ENCODE measurements at regions not wholly inside any gene's neighbourhood (a gene's known extent, or its start where the extent isn't known, plus 50 kb on each side); places are given as distances from the start of the nearest gene placed in this dataset.

- Histone ChIP-seq H3K27ac (no peak overlapping the region), H3K36me3 (ENCODE audit: low read depth) (no peaks in the 10 kb centered on the region), H3F3A (ENCODE audit: insufficient read depth, low read depth) (no peaks in the 10 kb centered on the region), H3K4me1 (replicated peaks; ENCODE audit: insufficient read depth) (no peaks in the 10 kb centered on the region), H3K4me2 (no peak overlapping the region), H3K9me3 (ENCODE audit: insufficient read depth, low read depth) (no peaks in the 10 kb centered on the region), H3K9me2 (ENCODE audit: insufficient read depth) (no peaks in the 10 kb centered on the region), H2AFZ (no peak overlapping the region), H4K20me1 (ENCODE audit: insufficient read depth) (no peaks in the 10 kb centered on the region), H3K79me2 (ENCODE audit: low read depth) (no peaks in the 10 kb centered on the region), H3K4me3 (no peak overlapping the region), H3K27me3 (ENCODE audit: insufficient read depth, low read depth) (no peaks in the 10 kb centered on the region)
- DNase-seq, result no peak
- POLR2A ChIA-PET (ENCODE audit: unreplicated experiment), result no interaction called here
- intact Hi-C loops (cut with micrococcal nuclease; ENCODE audit: unreplicated experiment), result no loop called here
- BruUV-seq (replicated peaks), result no TSS peak
- TF ChIP-seq, protein P1, sequence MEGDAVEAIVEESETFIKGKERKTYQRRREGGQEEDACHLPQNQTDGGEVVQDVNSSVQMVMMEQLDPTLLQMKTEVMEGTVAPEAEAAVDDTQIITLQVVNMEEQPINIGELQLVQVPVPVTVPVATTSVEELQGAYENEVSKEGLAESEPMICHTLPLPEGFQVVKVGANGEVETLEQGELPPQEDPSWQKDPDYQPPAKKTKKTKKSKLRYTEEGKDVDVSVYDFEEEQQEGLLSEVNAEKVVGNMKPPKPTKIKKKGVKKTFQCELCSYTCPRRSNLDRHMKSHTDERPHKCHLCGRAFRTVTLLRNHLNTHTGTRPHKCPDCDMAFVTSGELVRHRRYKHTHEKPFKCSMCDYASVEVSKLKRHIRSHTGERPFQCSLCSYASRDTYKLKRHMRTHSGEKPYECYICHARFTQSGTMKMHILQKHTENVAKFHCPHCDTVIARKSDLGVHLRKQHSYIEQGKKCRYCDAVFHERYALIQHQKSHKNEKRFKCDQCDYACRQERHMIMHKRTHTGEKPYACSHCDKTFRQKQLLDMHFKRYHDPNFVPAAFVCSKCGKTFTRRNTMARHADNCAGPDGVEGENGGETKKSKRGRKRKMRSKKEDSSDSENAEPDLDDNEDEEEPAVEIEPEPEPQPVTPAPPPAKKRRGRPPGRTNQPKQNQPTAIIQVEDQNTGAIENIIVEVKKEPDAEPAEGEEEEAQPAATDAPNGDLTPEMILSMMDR (conservative IDR thresholded peaks at IDR 0.05), result no peak
- TF ChIP-seq EZH2 (IDR thresholded peaks at IDR 0.05; ENCODE audit: low read depth), result no peak
- CTCF ChIA-PET, result no interaction called here
These were observed 387.1 kb downstream of the OMA1 start for GRCh38 chr1:58159434-58159830.

- Histone ChIP-seq H3K27ac (no peak overlapping the region), H3K4me1 (replicated peaks; ENCODE audit: insufficient read depth) (no peaks in the 10 kb centered on the region), H3K36me3 (ENCODE audit: low read depth) (no peaks in the 10 kb centered on the region), H3K4me2 (no peak overlapping the region), H4K20me1 (ENCODE audit: insufficient read depth) (no peaks in the 10 kb centered on the region), H3K9me2 (ENCODE audit: insufficient read depth) (no peaks in the 10 kb centered on the region), H2AFZ (no peak overlapping the region), H3K4me3 (no peak overlapping the region), H3K79me2 (ENCODE audit: low read depth) (no peaks in the 10 kb centered on the region), H3K27me3 (ENCODE audit: insufficient read depth, low read depth) (no peaks in the 10 kb centered on the region), H3F3A (ENCODE audit: insufficient read depth, low read depth) (no peaks in the 10 kb centered on the region), H3K9me3 (ENCODE audit: insufficient read depth, low read depth) (no peaks in the 10 kb centered on the region)
- CTCF ChIA-PET, result no interaction called here
- no peak for DNase-seq
- intact Hi-C loops (cut with micrococcal nuclease; ENCODE audit: unreplicated experiment), result no loop called here
- TF ChIP-seq EZH2 (IDR thresholded peaks at IDR 0.05; ENCODE audit: low read depth), result no peak
- TF ChIP-seq, protein P1 (conservative IDR thresholded peaks at IDR 0.05), result no peak
- POLR2A ChIA-PET (ENCODE audit: unreplicated experiment), result no interaction called here
- no TSS peak for BruUV-seq (replicated peaks)
These were observed 387.8 kb downstream of the OMA1 start for GRCh38 chr1:58158506-58159433.

- Histone ChIP-seq H3K4me1 (replicated peaks; ENCODE audit: insufficient read depth) (no peaks in the 10 kb centered on the region), H3K4me2 (no peak overlapping the region), H3K4me3 (no peak overlapping the region), H3K36me3 (ENCODE audit: low read depth) (no peaks in the 10 kb centered on the region), H3K27me3 (ENCODE audit: insufficient read depth, low read depth) (no peaks in the 10 kb centered on the region), H4K20me1 (ENCODE audit: insufficient read depth) (no peaks in the 10 kb centered on the region), H3F3A (ENCODE audit: insufficient read depth, low read depth) (no peaks in the 10 kb centered on the region), H3K9me2 (ENCODE audit: insufficient read depth) (no peaks in the 10 kb centered on the region), H3K79me2 (ENCODE audit: low read depth) (no peaks in the 10 kb centered on the region), H2AFZ (no peak overlapping the region), H3K27ac (no peak overlapping the region), H3K9me3 (ENCODE audit: insufficient read depth, low read depth) (no peaks in the 10 kb centered on the region)
- intact Hi-C loops (cut with micrococcal nuclease; ENCODE audit: unreplicated experiment), result no loop called here
- POLR2A ChIA-PET (ENCODE audit: unreplicated experiment), result no interaction called here
- no TSS peak for BruUV-seq (replicated peaks)
- TF ChIP-seq EZH2 (IDR thresholded peaks at IDR 0.05; ENCODE audit: low read depth), result no peak
- TF ChIP-seq, protein P1 (conservative IDR thresholded peaks at IDR 0.05), result no peak
- CTCF ChIA-PET, result no interaction called here
- no peak for DNase-seq
These were observed 388.5 kb downstream of the OMA1 start for GRCh38 chr1:58158016-58158415.

Data from PC-9 (cell line).